GM19238 (cell line): ENCODE measurements at regions not wholly inside any gene's neighbourhood (a gene's known extent, or its start where the extent isn't known, plus 50 kb on each side); places are given as distances from the start of the nearest gene placed in this dataset.
"Not testable (repeated sequence)": the region's sequence is repeated elsewhere in the genome, so short reads cannot be mapped to it uniquely, and the experiment has no call there.

Source experiments
- DNase-seq: peaks from one replicate; pipeline ENCODE4 v3.0.0; 2011; ENCODE audit warnings: low spot score; ENCODE audit not compliant: insufficient read length

GRCh38 chr2:82411071-82411470, 2048.0 kb downstream of the SUCLG1 start:
- no peak for DNase-seq

- DNase-seq: no peak
Measured at GRCh38 chr2:82395531-82395930, 2063.5 kb downstream of the SUCLG1 start.

GRCh38 chr2:82391386-82391785, 2067.7 kb downstream of the SUCLG1 start:
- DNase-seq: no peak

GRCh38 chr2:82355622-82356021, 2051.1 kb upstream of the LRRTM1 start:
- no peak for DNase-seq

- no peak for DNase-seq
Measured at GRCh38 chr2:82345910-82346309, 2041.4 kb upstream of the LRRTM1 start.

GRCh38 chr2:82344670-82345069, 2040.1 kb upstream of the LRRTM1 start:
- DNase-seq: no peak

- no peak for DNase-seq
Measured at GRCh38 chr2:82342356-82342755, 2037.8 kb upstream of the LRRTM1 start.

- no peak for DNase-seq
Measured at GRCh38 chr2:82340578-82341053, 2036.1 kb upstream of the LRRTM1 start.

- DNase-seq: no peak
Measured at GRCh38 chr2:82339805-82340204, 2035.3 kb upstream of the LRRTM1 start.

GRCh38 chr2:82333697-82334096, 2029.1 kb upstream of the LRRTM1 start:
- DNase-seq: no peak

GRCh38 chr2:82330155-82330554, 2025.6 kb upstream of the LRRTM1 start:
- no peak for DNase-seq

- DNase-seq: not testable (repeated sequence)
Measured at GRCh38 chr2:82326180-82326767, 2021.7 kb upstream of the LRRTM1 start.

- DNase-seq: no peak
Measured at GRCh38 chr2:82320296-82320695, 2015.7 kb upstream of the LRRTM1 start.

GRCh38 chr2:82317012-82317411, 2012.5 kb upstream of the LRRTM1 start:
- DNase-seq: no peak

- no peak for DNase-seq
Measured at GRCh38 chr2:82316586-82316985, 2012.0 kb upstream of the LRRTM1 start.

- DNase-seq: no peak
Measured at GRCh38 chr2:82314836-82315472, 2010.4 kb upstream of the LRRTM1 start.

GRCh38 chr2:82307511-82307910, 2003.0 kb upstream of the LRRTM1 start:
- DNase-seq: no peak

- DNase-seq: no peak
Measured at GRCh38 chr2:82301506-82301905, 1997.0 kb upstream of the LRRTM1 start.

GRCh38 chr2:82289446-82289845, 1984.9 kb upstream of the LRRTM1 start:
- no peak for DNase-seq

GRCh38 chr2:82283075-82283474, 1978.5 kb upstream of the LRRTM1 start:
- no peak for DNase-seq

GRCh38 chr2:82282111-82282882, 1977.7 kb upstream of the LRRTM1 start:
- no peak for DNase-seq

GRCh38 chr2:82279367-82279766, 1974.8 kb upstream of the LRRTM1 start:
- no peak for DNase-seq

GRCh38 chr2:82278416-82278815, 1973.9 kb upstream of the LRRTM1 start:
- DNase-seq: no peak
